Glutamatergic neuron (in vitro differentiated cells): ENCODE measurements at regions not wholly inside any gene's neighbourhood (a gene's known extent, or its start where the extent isn't known, plus 50 kb on each side); places are given as distances from the start of the nearest gene placed in this dataset.

ENCODE experiments used
- DNase-seq: peaks from one replicate; pipeline ENCODE4 v3.0.0; 2022
- H3K27ac Mint-ChIP-seq: one replicate; pipeline ENCODE4 v1.8.0; 2020; ENCODE audit warnings: mild to moderate bottlenecking, mixed read lengths, inconsistent platforms; ENCODE audit not compliant: unreplicated experiment
- H3K27me3 Mint-ChIP-seq: one replicate; pipeline ENCODE4 v1.8.0; 2020; ENCODE audit warnings: mild to moderate bottlenecking, moderate library complexity, mixed read lengths, inconsistent platforms; ENCODE audit not compliant: unreplicated experiment
- H3K36me3 Mint-ChIP-seq: one replicate; pipeline ENCODE4 v1.8.0; 2020; ENCODE audit warnings: mild to moderate bottlenecking, mixed read lengths, inconsistent platforms; ENCODE audit not compliant: unreplicated experiment
- H3K4me1 Mint-ChIP-seq: one replicate; pipeline ENCODE4 v1.8.0; 2020; ENCODE audit warnings: mild to moderate bottlenecking, low read depth, mixed read lengths, inconsistent platforms; ENCODE audit not compliant: unreplicated experiment
- H3K4me3 Mint-ChIP-seq: one replicate; pipeline ENCODE4 v1.8.0; 2020; ENCODE audit warnings: mild to moderate bottlenecking, mixed read lengths, inconsistent platforms; ENCODE audit not compliant: unreplicated experiment
- H3K9me3 Mint-ChIP-seq: one replicate; pipeline ENCODE4 v1.8.0; 2020; ENCODE audit warnings: mild to moderate bottlenecking, moderate library complexity, mixed read lengths, inconsistent platforms; ENCODE audit not compliant: unreplicated experiment
- CTCF ChIP-seq: fragments of 200-600 bp; sonication (generic); IDR thresholded peaks from one replicate; pipeline ENCODE4 v1.5.0; 2021; ENCODE audit not compliant: partially characterized antibody, unreplicated experiment

GRCh38 chr3:18546632-18547031 lies 121.5 kb upstream of the SATB1 start:
- no peaks in the 10 kb centered on the region for H3K9me3 Mint-ChIP-seq
- no peaks in the 10 kb centered on the region for H3K27me3 Mint-ChIP-seq
- H3K36me3 Mint-ChIP-seq = no peaks in the 10 kb centered on the region
- H3K27ac Mint-ChIP-seq = no peak overlapping the region
- TF ChIP-seq CTCF = no peak
- peaks cover 2% of the 10 kb centered on the region for H3K4me1 Mint-ChIP-seq
- H3K4me3 Mint-ChIP-seq = no peak overlapping the region
- DNase-seq = no peak

DNA sequence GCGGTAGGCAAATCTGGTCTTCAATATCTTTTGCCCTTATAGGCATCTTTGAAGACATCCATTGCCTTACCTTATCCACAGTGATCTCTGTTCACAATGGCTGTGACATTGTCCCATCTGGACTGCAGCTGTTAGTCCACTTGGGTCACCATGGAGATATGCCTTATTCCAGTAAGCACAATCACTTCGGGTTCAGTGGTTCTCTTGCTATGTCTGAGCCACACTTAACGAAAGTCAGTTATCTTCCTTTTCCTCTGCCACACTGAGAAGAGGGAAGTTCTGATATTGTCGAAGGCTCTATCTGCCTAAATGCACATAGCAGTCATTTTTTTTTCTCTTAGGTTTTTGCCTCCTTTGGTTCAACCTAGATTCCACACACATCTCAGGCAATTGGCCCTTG lies 119.0 kb upstream of the SATB1 start:
- TF ChIP-seq CTCF = no peak
- no peak for DNase-seq
- H3K4me1 Mint-ChIP-seq = peaks cover 2% of the 10 kb centered on the region
- no peaks in the 10 kb centered on the region for H3K9me3 Mint-ChIP-seq
- H3K27me3 Mint-ChIP-seq = no peaks in the 10 kb centered on the region
- no peaks in the 10 kb centered on the region for H3K36me3 Mint-ChIP-seq
- no peak overlapping the region for H3K4me3 Mint-ChIP-seq
- H3K27ac Mint-ChIP-seq = no peak overlapping the region

- no peak for TF ChIP-seq CTCF
These were observed 113.5 kb upstream of the SATB1 start for GRCh38 chr3:18538463-18539230.

GRCh38 chr3:18533039-18533438 lies 107.9 kb upstream of the SATB1 start:
- H3K27me3 Mint-ChIP-seq = peaks cover 2% of the 10 kb centered on the region
- no peaks in the 10 kb centered on the region for H3K36me3 Mint-ChIP-seq
- H3K4me3 Mint-ChIP-seq = no peak overlapping the region
- DNase-seq = no peak
- H3K9me3 Mint-ChIP-seq = no peaks in the 10 kb centered on the region
- H3K4me1 Mint-ChIP-seq = peaks cover 8% of the 10 kb centered on the region
- TF ChIP-seq CTCF = no peak
- no peak overlapping the region for H3K27ac Mint-ChIP-seq

More at GRCh38 chr3:18538463-18539230, 113.5 kb upstream of the SATB1 start:
- no peak for DNase-seq
- Mint-ChIP-seq H3K27ac (no peak overlapping the region), H3K36me3 (no peaks in the 10 kb centered on the region), H3K27me3 (no peaks in the 10 kb centered on the region), H3K9me3 (no peaks in the 10 kb centered on the region), H3K4me1 (no peaks in the 10 kb centered on the region), H3K4me3 (no peak overlapping the region)

DNA sequence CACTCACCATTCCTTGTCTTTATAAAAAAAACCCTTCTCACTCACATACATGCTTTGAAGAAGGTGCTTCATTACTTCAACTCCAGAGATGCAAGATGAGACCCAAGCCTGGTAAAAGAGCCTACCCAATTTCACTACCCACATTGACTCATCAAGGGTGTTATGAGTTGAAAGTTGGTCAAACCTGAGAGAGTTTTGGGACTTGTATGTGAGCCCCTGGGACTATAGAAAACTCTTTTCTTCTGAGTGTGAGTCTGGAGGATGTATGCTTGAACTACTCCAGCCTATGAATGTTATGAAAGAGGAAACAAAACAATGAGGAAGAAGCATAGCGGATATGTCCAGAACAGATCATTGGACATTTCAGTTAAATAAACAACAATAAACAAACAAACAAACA lies 106.5 kb upstream of the SATB1 start:
- Mint-ChIP-seq H3K36me3 (no peaks in the 10 kb centered on the region), H3K9me3 (no peaks in the 10 kb centered on the region), H3K4me1 (peaks cover 11% of the 10 kb centered on the region), H3K4me3 (no peak overlapping the region), H3K27me3 (peaks cover 2% of the 10 kb centered on the region), H3K27ac (no peak overlapping the region)
- TF ChIP-seq CTCF = no peak
- no peak for DNase-seq
